ENCODE measurements at regions not wholly inside any gene's neighbourhood (a gene's known extent, or its start where the extent isn't known, plus 50 kb on each side); places are given as distances from the start of the nearest gene placed in this dataset.
"Not testable (repeated sequence)": the region's sequence is repeated elsewhere in the genome, so short reads cannot be mapped to it uniquely, and the experiment has no call there.

- intact Hi-C loops (cut with DNase I), result no loop called here
- Histone ChIP-seq H3K4me3 (no peak overlapping the region), H3K9me3 (no peaks in the 10 kb centered on the region), H3K36me3 (no peaks in the 10 kb centered on the region), H3K4me1 (no peaks in the 10 kb centered on the region), H3K27ac (no peak overlapping the region), H3K27me3 (no peaks in the 10 kb centered on the region)
- TF ChIP-seq CTCF (IDR thresholded peaks at IDR 0.05), result no peak
- no peak for DNase-seq (ENCODE audit: low spot score in 2 of 2)
Observed at GRCh38 chr5:148880197-148880596, 53.8 kb downstream of the ADRB2 start.

- TF ChIP-seq CTCF (IDR thresholded peaks at IDR 0.05), result no peak
- no peaks in the 10 kb centered on the region for H3K36me3 ChIP-seq
- intact Hi-C loops (cut with DNase I), result no loop called here
- no peak overlapping the region for H3K27ac ChIP-seq
- H3K9me3 ChIP-seq, result no peaks in the 10 kb centered on the region
- no peaks in the 10 kb centered on the region for H3K27me3 ChIP-seq
- H3K4me1 ChIP-seq, result no peaks in the 10 kb centered on the region
- no peak for DNase-seq (ENCODE audit: low spot score in 2 of 2)
- H3K4me3 ChIP-seq, result no peak overlapping the region
Observed at GRCh38 chr5:148880696-148881095, 54.3 kb downstream of the ADRB2 start.

- Histone ChIP-seq H3K27me3 (no peaks in the 10 kb centered on the region), H3K9me3 (no peaks in the 10 kb centered on the region), H3K4me3 (no peak overlapping the region), H3K36me3 (no peaks in the 10 kb centered on the region), H3K27ac (no peak overlapping the region), H3K4me1 (no peaks in the 10 kb centered on the region)
- no peak for DNase-seq (ENCODE audit: low spot score in 2 of 2)
- intact Hi-C loops (cut with DNase I), result no loop called here
- no peak for TF ChIP-seq CTCF (IDR thresholded peaks at IDR 0.05)
Observed at GRCh38 chr5:148882332-148882731, 55.9 kb downstream of the ADRB2 start.

DNA sequence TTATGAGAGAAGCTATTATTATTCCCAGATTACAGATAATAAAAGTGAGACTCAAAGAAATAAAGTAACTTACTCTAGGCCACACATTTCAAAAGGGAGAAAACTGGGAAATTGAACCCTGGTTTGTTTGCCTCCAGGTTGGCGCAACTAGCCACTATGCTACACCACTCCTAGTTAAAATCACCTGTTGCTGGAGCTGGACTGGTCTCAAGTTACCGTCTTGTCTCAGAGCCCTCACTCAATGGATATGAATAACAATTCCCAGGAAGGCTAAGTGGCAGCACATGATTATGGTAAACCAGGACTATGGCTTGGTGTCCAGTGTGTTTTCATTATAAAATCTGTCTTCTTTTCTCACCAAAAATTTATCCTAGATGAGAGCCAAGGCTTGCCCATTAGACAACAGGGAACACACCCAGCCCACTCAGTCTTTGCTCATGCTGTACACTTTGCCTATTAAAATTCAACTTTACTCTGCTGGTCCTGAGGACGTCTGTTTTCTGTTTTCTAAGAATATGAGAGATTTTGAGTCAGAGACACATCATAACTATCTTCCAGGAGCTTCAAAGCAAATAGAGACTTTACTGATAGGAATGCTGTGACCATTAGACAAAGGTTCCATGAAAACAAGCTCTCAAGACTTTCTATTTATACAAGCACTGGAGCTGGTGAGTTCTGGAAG lies 58.1 kb downstream of the ADRB2 start:
- DNase-seq (ENCODE audit: low spot score in 2 of 2), result no peak
- no peaks in the 10 kb centered on the region for H3K27me3 ChIP-seq
- no peak overlapping the region for H3K27ac ChIP-seq
- no peaks in the 10 kb centered on the region for H3K9me3 ChIP-seq
- no peaks in the 10 kb centered on the region for H3K4me1 ChIP-seq
- intact Hi-C loops (cut with DNase I), result no loop called here
- no peak overlapping the region for H3K4me3 ChIP-seq
- no peaks in the 10 kb centered on the region for H3K36me3 ChIP-seq
- no peak for TF ChIP-seq CTCF (IDR thresholded peaks at IDR 0.05)

GRCh38 chr5:148887123-148887881 lies 60.9 kb downstream of the ADRB2 start:
- Histone ChIP-seq H3K9me3 (no peaks in the 10 kb centered on the region), H3K4me1 (no peaks in the 10 kb centered on the region), H3K27me3 (no peaks in the 10 kb centered on the region), H3K27ac (no peak overlapping the region), H3K4me3 (no peak overlapping the region), H3K36me3 (no peaks in the 10 kb centered on the region)
- intact Hi-C loops (cut with DNase I), result no loop called here
- no peak for DNase-seq (ENCODE audit: low spot score in 2 of 2)
- TF ChIP-seq CTCF (IDR thresholded peaks at IDR 0.05), result no peak

DNA sequence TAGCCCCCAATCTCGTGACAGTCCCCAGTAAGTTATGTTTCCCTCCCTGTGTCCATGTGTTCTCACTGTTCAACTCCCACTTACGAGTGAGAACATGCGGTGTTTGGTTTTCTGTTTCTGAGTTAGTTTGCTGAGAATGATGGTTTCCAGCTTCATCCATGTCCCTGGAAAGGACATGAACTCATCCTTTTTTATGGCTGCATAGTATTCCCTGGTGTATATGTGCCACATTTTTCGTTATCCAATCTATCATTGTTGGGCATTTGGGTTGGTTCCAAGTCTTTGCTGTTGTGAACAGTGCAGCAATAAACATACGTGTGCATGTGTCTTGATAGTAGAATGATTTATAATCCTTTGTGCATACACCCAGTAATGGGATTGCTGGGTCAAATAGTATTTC lies 63.5 kb downstream of the ADRB2 start:
- H3K4me3 ChIP-seq; H3K27ac ChIP-seq; DNase-seq (ENCODE audit: low spot score in 2 of 2); H3K36me3 ChIP-seq; H3K4me1 ChIP-seq; intact Hi-C loops (cut with DNase I); H3K27me3 ChIP-seq: not testable (repeated sequence)
- peaks cover 0 to 17% of the 10 kb centered on the region in 2 donors for H3K9me3 ChIP-seq

DNA sequence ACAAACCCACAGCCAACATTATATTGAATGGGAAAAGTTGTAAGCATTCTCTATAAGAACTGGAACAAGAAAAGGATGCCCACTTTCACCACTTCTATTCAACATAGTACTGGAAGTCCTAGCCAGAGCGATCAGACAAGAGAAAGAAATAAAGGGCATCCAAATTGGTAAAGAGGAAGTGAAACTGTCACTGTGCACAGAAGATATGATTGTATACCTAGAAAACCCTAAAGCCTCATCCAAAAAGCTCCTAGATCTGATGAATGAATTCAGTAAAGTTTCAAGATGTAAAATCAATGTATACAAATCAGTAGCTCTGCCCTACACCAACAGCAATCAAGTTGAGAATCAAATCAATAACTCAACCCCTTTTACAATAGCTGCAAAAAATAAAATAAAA lies 69.0 kb downstream of the ADRB2 start:
- H3K4me3 ChIP-seq; DNase-seq (ENCODE audit: low spot score in 2 of 2); H3K36me3 ChIP-seq; intact Hi-C loops (cut with DNase I); H3K4me1 ChIP-seq; H3K27ac ChIP-seq; H3K27me3 ChIP-seq: not testable (repeated sequence)
- H3K9me3 ChIP-seq, result peaks cover 0 to 24% of the 10 kb centered on the region in 2 donors
